Activated CD8-positive, alpha-beta T cell treated with anti-CD3 and anti-CD28 coated beads, Interleukin-2, amount 10 ng/mL, durations not matched to agents 7 days and 5 days (primary cell): ENCODE measurements at regions not wholly inside any gene's neighbourhood (a gene's known extent, or its start where the extent isn't known, plus 50 kb on each side); places are given as distances from the start of the nearest gene placed in this dataset.

Experiments used
- ATAC-seq: fragments of 150-1000 bp; cut with Tn5 transposase; one replicate; pipeline ENCODE4 v1.10.0; 2021; ENCODE audit warnings: moderate library complexity
- CTCF ChIA-PET: fragments of 350-600 bp; sonication (Branson Sonifier 250); formaldehyde crosslinking; loops from one replicate; lab custom pipeline; 2021; ENCODE audit warnings: antibody characterized with exemption; lab: Charles Lee
- POLR2A ChIA-PET: fragments of 350-600 bp; sonication (Branson Sonifier 250); formaldehyde crosslinking; loops from one replicate; lab custom pipeline; 2021; ENCODE audit warnings: antibody characterized with exemption; lab: Charles Lee
- DNase-seq: peaks from one replicate; pipeline ENCODE4 v3.0.0-alpha.2; 2020
- H3K27ac Mint-ChIP-seq: one replicate; pipeline ENCODE4 v1.8.0; 2021; ENCODE audit warnings: mild to moderate bottlenecking, mixed read lengths
- H3K27me3 Mint-ChIP-seq: one replicate; pipeline ENCODE4 v1.8.0; 2021; ENCODE audit warnings: low read depth, mixed read lengths
- H3K36me3 Mint-ChIP-seq: one replicate; pipeline ENCODE4 v1.8.0; 2021; ENCODE audit warnings: low read depth, mixed read lengths
- H3K4me1 Mint-ChIP-seq: one replicate; pipeline ENCODE4 v1.8.0; 2021; ENCODE audit warnings: low read depth, mixed read lengths
- H3K4me3 Mint-ChIP-seq: one replicate; pipeline ENCODE4 v1.8.0; 2021; ENCODE audit warnings: mild to moderate bottlenecking, mixed read lengths
- H3K9me3 Mint-ChIP-seq: one replicate; pipeline ENCODE4 v1.8.0; 2022; ENCODE audit warnings: mixed read lengths; ENCODE audit not compliant: insufficient read depth

DNA sequence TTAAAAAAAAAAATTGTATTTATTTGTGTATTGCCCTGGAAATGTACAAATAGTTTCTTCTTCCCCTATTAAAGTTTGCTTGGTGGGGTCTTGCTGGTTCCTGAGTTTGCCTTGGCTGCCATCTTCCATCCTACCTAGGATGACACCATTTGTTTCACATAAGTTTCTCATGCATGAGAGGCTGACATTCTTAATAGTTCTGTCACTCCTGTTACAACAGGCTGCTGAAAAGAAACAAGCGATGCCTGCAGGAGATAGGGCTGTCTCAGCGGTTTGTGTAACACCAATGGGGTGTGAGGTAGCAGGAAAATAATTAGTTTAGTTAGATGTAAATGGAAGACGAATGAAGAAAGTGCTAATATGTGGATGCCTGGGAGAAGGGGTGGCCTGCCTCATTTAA is 1000.9 kb upstream of the RBFOX1 start:
- ChIA-PET POLR2A (no interaction called here), CTCF (no interaction called here)
- Mint-ChIP-seq H3K4me1 (no peaks in the 10 kb centered on the region), H3K9me3 (peaks cover 3% of the 10 kb centered on the region), H3K27me3 (no peaks in the 10 kb centered on the region), H3K36me3 (no peaks in the 10 kb centered on the region), H3K27ac (no peak overlapping the region), H3K4me3 (no peak overlapping the region)
- no peak for ATAC-seq
- DNase-seq, result no peak

DNA sequence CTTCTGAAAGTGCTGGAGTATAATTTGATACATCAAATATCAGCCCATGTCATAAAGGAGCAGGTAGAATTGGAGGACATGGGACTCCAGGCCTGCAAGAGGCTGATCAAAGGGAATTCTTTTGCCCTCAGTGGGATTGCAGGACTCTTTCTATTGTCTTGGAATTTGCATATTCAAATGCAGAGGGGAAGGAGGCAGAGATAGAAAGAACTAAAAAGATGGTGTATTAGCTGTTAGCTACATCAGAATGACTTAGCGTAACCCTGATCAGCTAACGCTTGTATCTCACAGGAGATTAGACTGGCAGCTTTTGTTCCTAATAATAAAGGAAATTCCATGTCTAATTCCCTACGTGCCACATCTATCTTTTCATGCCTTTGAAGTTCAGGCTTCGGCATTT is 1014.7 kb upstream of the RBFOX1 start:
- H3K36me3 Mint-ChIP-seq, result no peaks in the 10 kb centered on the region
- H3K4me3 Mint-ChIP-seq, result no peak overlapping the region
- H3K27ac Mint-ChIP-seq, result no peak overlapping the region
- peaks cover 5% of the 10 kb centered on the region for H3K9me3 Mint-ChIP-seq
- H3K4me1 Mint-ChIP-seq, result no peaks in the 10 kb centered on the region
- no peak for ATAC-seq
- ChIA-PET CTCF (no interaction called here), POLR2A (no interaction called here)
- no peak for DNase-seq
- H3K27me3 Mint-ChIP-seq, result no peaks in the 10 kb centered on the region

DNA sequence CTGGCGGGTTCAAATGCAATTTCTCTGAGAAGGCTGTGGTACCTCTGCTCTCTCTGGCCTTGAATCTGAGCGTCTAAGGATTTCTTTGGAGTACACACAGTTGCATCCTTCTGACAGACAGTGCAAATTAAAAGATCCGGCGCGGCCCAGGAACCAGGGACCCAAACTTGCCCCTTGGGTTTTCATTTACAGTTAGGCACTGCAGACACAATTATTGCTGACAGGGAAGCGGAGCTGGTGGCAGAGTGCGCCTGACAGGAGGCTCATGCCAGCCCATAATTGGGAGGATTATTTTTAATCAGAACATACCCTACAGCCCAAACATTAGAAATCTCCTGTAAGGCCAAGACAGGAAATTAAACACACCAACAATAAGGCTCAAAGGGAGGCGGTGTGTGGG is 1023.4 kb upstream of the RBFOX1 start:
- ChIA-PET CTCF (no interaction called here), POLR2A (no interaction called here)
- no peak overlapping the region for H3K27ac Mint-ChIP-seq
- no peaks in the 10 kb centered on the region for H3K36me3 Mint-ChIP-seq
- H3K4me3 Mint-ChIP-seq, result no peak overlapping the region
- no peak for DNase-seq
- no peak for ATAC-seq
- H3K27me3 Mint-ChIP-seq, result no peaks in the 10 kb centered on the region
- H3K9me3 Mint-ChIP-seq, result peaks cover 11% of the 10 kb centered on the region
- no peaks in the 10 kb centered on the region for H3K4me1 Mint-ChIP-seq

DNA sequence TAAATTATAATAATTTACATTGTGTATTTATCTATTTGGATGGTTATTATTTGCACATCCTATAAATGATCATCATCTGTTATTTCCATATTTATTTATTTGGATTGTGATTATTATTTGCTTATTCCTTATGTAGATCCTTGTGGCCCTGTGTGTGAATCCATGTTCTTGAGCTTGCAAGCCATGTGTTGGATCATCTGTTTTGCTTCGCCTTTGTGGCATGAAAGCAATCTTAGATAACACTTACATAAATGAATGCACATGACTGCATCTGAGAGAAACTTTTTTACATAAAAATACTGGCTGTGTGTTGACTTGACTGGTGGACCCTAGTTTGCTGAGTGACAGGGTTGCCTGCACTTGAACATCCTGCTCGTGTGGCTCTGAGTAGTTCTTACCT is 1024.5 kb upstream of the RBFOX1 start:
- H3K27me3 Mint-ChIP-seq, result no peaks in the 10 kb centered on the region
- CTCF ChIA-PET, result no interaction called here
- H3K4me3 Mint-ChIP-seq, result no peak overlapping the region
- DNase-seq (no peak), ATAC-seq (no peak)
- H3K4me1 Mint-ChIP-seq, result no peaks in the 10 kb centered on the region
- H3K36me3 Mint-ChIP-seq, result no peaks in the 10 kb centered on the region
- no peak overlapping the region for H3K27ac Mint-ChIP-seq
- H3K9me3 Mint-ChIP-seq, result peaks cover 11% of the 10 kb centered on the region
- POLR2A ChIA-PET, result no interaction called here

DNA sequence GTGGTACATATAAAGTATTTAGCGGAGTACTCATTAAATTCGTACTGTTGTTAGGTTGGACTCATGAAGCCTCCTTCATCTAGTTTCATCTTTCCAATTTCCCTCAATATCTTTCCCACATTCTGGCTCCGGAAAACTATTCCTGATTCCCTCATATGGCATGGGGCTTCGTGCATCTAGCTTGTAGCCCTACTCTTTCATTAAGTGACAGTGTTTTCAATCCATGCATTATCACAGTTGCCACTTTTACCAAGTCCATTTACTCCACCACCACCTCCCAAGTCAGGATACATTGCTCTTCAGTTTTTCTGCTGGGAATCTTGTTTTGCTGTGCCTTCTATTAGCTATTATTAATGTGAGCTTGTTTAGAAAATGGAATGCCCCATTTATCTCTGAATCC is 1032.1 kb upstream of the RBFOX1 start:
- Mint-ChIP-seq H3K27me3 (no peaks in the 10 kb centered on the region), H3K4me1 (no peaks in the 10 kb centered on the region), H3K27ac (no peak overlapping the region), H3K9me3 (peaks cover 15% of the 10 kb centered on the region), H3K4me3 (no peak overlapping the region), H3K36me3 (no peaks in the 10 kb centered on the region)
- ATAC-seq (no peak), DNase-seq (no peak)
- CTCF ChIA-PET, result no interaction called here
- POLR2A ChIA-PET, result no interaction called here

DNA sequence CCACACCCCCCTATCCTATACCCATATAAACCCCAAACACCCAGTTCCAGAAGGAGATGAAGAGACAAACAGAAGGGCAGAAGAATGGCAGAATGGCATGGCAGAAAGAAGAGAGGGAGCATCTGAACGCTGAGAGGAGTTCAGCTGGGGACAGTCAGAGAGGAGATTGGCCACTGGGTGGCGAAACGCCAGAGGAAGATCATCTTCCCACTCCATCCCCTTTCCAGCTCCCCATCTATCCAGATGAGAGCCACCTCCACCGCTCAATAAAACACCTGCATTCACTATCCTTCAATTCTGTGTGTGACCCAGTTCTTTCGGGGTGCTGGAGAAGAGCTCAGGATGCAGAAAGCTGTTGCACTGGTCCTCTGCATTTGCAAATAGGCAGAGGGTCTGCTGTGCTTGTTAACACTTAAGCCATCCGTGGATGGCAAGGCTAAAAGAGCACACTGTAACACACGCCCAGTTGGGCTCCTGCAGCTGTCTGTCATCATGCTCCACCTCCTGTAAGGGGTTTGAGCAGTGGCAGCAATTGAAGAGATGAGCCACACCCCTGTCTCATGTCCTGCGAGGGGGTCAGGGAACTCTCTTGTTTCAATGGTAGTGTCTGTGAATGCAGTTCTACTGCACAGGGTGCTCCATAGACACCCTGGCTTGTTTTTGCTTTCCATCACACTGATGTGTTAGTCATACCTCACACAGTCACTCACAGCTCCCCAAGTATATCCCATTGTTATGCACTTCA is 1034.8 kb upstream of the RBFOX1 start:
- CTCF ChIA-PET, result no interaction called here
- Mint-ChIP-seq H3K4me1 (no peaks in the 10 kb centered on the region), H3K27me3 (no peaks in the 10 kb centered on the region), H3K4me3 (no peak overlapping the region), H3K27ac (no peak overlapping the region), H3K9me3 (peaks cover 9% of the 10 kb centered on the region), H3K36me3 (no peaks in the 10 kb centered on the region)
- DNase-seq (no peak), ATAC-seq (no peak)
- POLR2A ChIA-PET, result no interaction called here

DNA sequence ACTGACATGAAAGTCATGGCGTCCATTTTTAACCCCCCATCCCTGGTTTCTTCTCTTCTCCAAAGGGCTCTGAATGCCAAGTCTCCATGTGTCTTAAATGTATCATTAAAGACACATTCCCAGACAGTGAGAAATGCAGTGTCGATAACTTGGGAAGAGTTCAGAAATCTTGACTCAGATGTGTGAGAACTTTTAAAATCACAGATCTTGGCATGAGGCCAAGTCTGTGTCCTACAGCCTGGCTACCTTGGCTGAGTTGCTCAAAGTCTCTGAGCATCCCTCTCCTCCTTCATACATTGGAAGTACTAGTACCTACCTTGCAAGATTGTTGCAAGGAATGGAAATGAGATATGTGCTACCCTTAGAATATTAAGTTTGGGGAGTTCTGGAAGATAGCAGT is 1046.5 kb upstream of the RBFOX1 start:
- CTCF ChIA-PET, result no interaction called here

DNA sequence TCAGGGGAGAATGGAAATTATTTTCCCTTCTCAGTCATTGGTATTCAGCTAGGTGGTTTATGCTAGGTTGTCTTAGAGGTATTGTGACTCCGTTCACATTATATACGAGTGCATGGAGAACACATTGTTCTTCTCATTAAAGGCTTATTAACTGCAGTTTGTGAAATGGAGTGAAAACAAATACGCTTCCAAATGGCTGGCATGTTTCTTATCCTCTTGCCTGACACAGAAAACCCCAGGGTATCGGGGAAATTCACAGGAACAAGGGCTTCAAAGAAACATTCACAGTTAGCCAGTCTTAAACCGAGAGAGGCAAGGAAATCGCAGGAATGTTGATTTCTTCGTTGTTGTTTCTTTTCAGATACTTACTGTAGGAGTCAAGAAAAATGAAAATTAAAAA is 1047.9 kb upstream of the RBFOX1 start:
- CTCF ChIA-PET, result no interaction called here
- ATAC-seq (no peak), DNase-seq (no peak)
- no peak overlapping the region for H3K4me3 Mint-ChIP-seq
- POLR2A ChIA-PET, result no interaction called here
- H3K4me1 Mint-ChIP-seq, result no peaks in the 10 kb centered on the region
- H3K27ac Mint-ChIP-seq, result no peak overlapping the region
- no peaks in the 10 kb centered on the region for H3K27me3 Mint-ChIP-seq
- peaks cover 6% of the 10 kb centered on the region for H3K9me3 Mint-ChIP-seq
- no peaks in the 10 kb centered on the region for H3K36me3 Mint-ChIP-seq

More for the DNA sequence above, 1046.5 kb upstream of the RBFOX1 start:
- Mint-ChIP-seq H3K9me3 (peaks cover 6% of the 10 kb centered on the region), H3K27me3 (no peaks in the 10 kb centered on the region), H3K4me3 (no peak overlapping the region), H3K36me3 (no peaks in the 10 kb centered on the region), H3K27ac (no peak overlapping the region), H3K4me1 (no peaks in the 10 kb centered on the region)
- ATAC-seq (no peak), DNase-seq (no peak)
- POLR2A ChIA-PET, result interaction anchor here (0.6 kb wide), 1 partner anchor 1826 kb away, joined by 4 read pairs; no protein-coding TSS in a partner anchor

DNA sequence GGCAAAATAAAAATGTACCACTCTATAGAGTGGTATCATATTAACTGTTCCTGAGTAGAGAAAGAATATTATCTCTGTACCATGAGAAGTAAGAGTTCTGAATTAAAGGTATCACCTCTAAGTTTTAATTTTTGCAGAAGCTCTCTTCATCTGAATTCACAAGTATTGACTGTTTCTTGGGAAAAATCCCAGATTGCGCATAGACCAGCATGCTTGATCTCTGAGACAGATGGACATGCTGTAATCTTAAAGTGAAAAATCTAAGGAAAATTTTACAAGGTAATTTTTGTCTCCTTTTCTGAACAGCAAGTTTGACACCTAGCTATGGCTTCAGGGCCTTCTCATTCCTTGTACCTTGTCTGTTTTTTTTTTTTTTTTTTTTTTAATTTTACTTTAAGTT is 1050.7 kb upstream of the RBFOX1 start:
- POLR2A ChIA-PET, result no interaction called here
- Mint-ChIP-seq H3K4me1 (no peaks in the 10 kb centered on the region), H3K27ac (no peak overlapping the region), H3K9me3 (peaks cover 6% of the 10 kb centered on the region), H3K4me3 (no peak overlapping the region), H3K36me3 (no peaks in the 10 kb centered on the region), H3K27me3 (no peaks in the 10 kb centered on the region)
- ATAC-seq, result no peak
- DNase-seq, result no peak
- CTCF ChIA-PET, result no interaction called here

DNA sequence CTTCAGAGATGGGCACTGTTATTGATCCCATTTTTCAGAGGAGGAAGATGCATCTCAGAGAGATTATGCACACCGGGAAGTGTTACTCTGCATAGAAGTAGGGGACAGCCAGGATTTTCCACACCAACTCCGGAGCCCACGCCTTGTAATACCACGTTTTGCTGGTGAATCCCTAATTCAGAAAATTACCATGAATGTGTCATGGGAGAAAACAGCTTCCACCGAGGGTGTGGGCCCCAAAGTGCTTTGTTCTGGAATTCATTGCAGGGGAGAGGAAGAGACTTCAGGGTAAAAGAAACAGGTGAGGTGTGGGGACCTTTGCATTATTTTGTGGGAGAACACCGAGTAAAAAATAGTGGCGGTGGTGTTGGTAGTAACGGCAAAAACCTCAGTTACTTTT is 1051.4 kb upstream of the RBFOX1 start:
- no peak overlapping the region for H3K4me3 Mint-ChIP-seq
- ATAC-seq, result no peak
- no peaks in the 10 kb centered on the region for H3K4me1 Mint-ChIP-seq
- no peaks in the 10 kb centered on the region for H3K27me3 Mint-ChIP-seq
- no peak for DNase-seq
- H3K36me3 Mint-ChIP-seq, result no peaks in the 10 kb centered on the region
- ChIA-PET POLR2A (no interaction called here), CTCF (no interaction called here)
- no peak overlapping the region for H3K27ac Mint-ChIP-seq
- H3K9me3 Mint-ChIP-seq, result peaks cover 5% of the 10 kb centered on the region

DNA sequence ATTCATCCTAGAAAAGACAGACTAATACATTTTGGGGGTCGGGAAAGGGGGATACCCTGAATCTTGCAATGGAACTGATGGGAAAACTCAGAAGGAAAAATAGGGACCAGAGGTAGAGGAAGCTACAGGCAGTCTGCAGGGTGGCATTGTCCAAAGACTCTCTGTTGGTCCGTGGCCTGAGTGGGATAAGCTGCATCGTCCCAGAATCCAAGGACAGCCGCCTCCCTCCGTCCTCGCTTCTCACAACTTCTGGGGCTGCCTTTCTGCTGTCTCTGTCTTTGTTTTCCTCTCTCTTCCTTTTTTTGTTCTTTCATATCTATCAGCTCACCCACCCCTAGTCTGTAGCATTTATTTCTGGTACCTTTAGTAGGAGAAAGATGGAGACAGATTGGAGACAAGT is 1052.6 kb upstream of the RBFOX1 start:
- Mint-ChIP-seq H3K4me3 (no peak overlapping the region), H3K4me1 (no peaks in the 10 kb centered on the region), H3K9me3 (peaks cover 7% of the 10 kb centered on the region), H3K36me3 (no peaks in the 10 kb centered on the region), H3K27me3 (no peaks in the 10 kb centered on the region), H3K27ac (no peak overlapping the region)
- no peak for ATAC-seq
- no peak for DNase-seq
- POLR2A ChIA-PET, result no interaction called here
- CTCF ChIA-PET, result no interaction called here

DNA sequence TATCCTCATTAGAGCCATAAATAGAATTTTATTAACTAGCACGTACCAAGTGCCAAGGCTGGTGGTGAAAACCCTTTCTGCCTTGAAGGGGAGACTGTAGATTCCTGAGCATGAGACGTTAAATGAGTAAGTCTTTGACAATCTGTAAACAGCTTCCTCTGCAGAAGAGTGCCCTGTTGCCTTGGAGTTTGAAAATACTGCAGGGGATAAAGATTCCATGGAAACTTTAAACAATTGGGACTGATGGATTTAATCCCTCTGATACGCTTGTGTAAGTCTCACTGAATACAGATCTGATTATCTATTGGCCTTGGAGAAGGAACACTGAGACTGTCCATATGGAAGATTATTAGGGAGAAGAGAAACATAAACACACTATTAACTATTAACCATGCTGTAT is 1053.4 kb upstream of the RBFOX1 start:
- Mint-ChIP-seq H3K27ac (no peak overlapping the region), H3K9me3 (peaks cover 7% of the 10 kb centered on the region), H3K4me3 (no peak overlapping the region), H3K27me3 (no peaks in the 10 kb centered on the region), H3K36me3 (no peaks in the 10 kb centered on the region), H3K4me1 (no peaks in the 10 kb centered on the region)
- ATAC-seq, result no peak
- ChIA-PET CTCF (no interaction called here), POLR2A (no interaction called here)
- no peak for DNase-seq

DNA sequence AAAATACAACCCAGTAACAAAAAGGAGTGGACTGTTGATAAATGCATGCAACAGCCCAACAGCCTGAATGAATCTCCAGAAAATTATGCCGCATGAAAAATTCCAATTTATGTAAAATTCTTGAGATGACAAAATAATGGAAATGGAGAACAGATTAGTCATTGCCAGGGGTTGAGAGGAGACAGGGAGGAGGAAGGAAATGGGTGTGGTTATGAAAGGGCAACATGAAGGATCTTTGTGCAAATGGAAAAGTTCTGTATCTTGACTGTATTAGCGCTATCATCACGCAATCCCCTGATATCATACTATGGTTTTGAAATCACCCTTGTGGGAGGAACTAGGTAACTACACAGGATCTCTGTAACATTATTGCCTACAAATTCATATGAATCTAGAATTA is 1058.3 kb upstream of the RBFOX1 start:
- H3K27me3 Mint-ChIP-seq, result no peaks in the 10 kb centered on the region
- ATAC-seq, result no peak
- CTCF ChIA-PET, result no interaction called here

More for the DNA sequence above, 1058.3 kb upstream of the RBFOX1 start:
- Mint-ChIP-seq H3K36me3 (no peaks in the 10 kb centered on the region), H3K4me3 (no peak overlapping the region), H3K4me1 (no peaks in the 10 kb centered on the region), H3K27ac (no peak overlapping the region), H3K9me3 (peaks cover 7% of the 10 kb centered on the region)
- no peak for DNase-seq
- POLR2A ChIA-PET, result no interaction called here
